Activated naive CD8-positive, alpha-beta T cell treated with anti-CD3 and anti-CD28 coated beads, Interleukin-2, amount 10 ng/mL, durations not matched to agents 7 days and 5 days (primary cell): ENCODE measurements at regions not wholly inside any gene's neighbourhood (a gene's known extent, or its start where the extent isn't known, plus 50 kb on each side); places are given as distances from the start of the nearest gene placed in this dataset.

Experiments
- ATAC-seq: fragments of 150-1000 bp; cut with Tn5 transposase; one replicate; pipeline ENCODE4 v1.10.0; 2021; ENCODE audit warnings: low read depth, moderate library complexity
- POLR2A ChIA-PET: fragments of 350-600 bp; sonication (Branson Sonifier 250); formaldehyde crosslinking; loops from one replicate; lab custom pipeline; 2021; ENCODE audit warnings: antibody characterized with exemption; lab: Charles Lee
- DNase-seq: peaks from one replicate; pipeline ENCODE4 v3.0.0; 2021
- H3K27ac Mint-ChIP-seq: one replicate; pipeline ENCODE4 v1.8.0; 2022; ENCODE audit warnings: mild to moderate bottlenecking, mixed read lengths
- H3K27me3 Mint-ChIP-seq: one replicate; pipeline ENCODE4 v1.8.0; 2022; ENCODE audit warnings: mild to moderate bottlenecking, moderate library complexity, mixed read lengths
- H3K36me3 Mint-ChIP-seq: one replicate; pipeline ENCODE4 v1.8.0; 2021; ENCODE audit warnings: mild to moderate bottlenecking, mixed read lengths
- H3K4me1 Mint-ChIP-seq: one replicate; pipeline ENCODE4 v1.8.0; 2021; ENCODE audit warnings: mixed read lengths
- H3K4me3 Mint-ChIP-seq: one replicate; pipeline ENCODE4 v1.8.0; 2022; ENCODE audit warnings: mild to moderate bottlenecking, moderate library complexity, mixed read lengths
- H3K9me3 Mint-ChIP-seq: one replicate; pipeline ENCODE4 v1.8.0; 2021; ENCODE audit warnings: mixed read lengths

DNA sequence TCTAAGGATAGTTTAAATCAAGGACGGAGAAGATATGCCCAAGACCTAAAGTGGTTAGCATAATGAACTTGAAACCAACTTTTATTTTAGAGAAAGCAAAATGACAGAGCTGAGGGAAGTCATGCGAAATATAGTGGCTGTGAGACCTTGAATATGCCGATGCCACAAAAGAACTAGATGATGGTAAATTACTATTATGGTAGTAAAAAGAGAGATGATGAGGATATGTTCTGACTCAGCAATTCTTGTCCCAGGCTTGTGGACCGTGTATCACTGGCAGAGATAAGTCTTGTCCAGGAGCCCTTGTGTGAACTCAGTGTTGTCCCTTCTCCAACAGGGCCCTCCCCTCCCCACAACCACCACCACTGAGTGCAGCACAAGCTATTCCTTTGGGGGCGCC is 1605.6 kb upstream of the TENM3 start:
- H3K9me3 Mint-ChIP-seq, result no peaks in the 10 kb centered on the region
- DNase-seq (no peak), ATAC-seq (no peak)
- H3K27me3 Mint-ChIP-seq, result peaks cover 6% of the 10 kb centered on the region
- no peak overlapping the region for H3K27ac Mint-ChIP-seq
- POLR2A ChIA-PET, result no interaction called here
- H3K4me1 Mint-ChIP-seq, result no peaks in the 10 kb centered on the region
- no peak overlapping the region for H3K4me3 Mint-ChIP-seq
- H3K36me3 Mint-ChIP-seq, result no peaks in the 10 kb centered on the region

DNA sequence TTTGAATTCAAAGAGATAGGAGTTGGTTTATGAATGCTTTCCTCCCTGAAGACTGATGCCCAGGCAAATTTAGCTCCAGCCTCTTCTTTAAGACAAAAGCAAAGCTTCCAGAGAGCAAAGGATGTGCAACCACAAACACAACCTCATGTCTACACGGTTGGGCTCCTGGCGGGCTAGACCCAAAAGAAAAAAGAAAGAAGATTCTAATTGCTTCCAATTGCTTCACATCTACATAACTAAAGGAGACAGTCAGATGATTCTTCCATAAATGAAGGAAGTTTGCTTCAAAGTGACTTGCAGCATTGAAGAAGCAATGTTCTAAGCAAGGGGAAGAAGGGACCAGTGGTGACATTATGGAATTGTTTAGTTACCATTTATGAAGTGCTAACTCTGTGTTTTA is 1603.0 kb upstream of the TENM3 start:
- Mint-ChIP-seq H3K36me3 (no peaks in the 10 kb centered on the region), H3K4me1 (no peaks in the 10 kb centered on the region), H3K9me3 (no peaks in the 10 kb centered on the region), H3K4me3 (no peak overlapping the region), H3K27ac (no peak overlapping the region), H3K27me3 (peaks cover 2% of the 10 kb centered on the region)
- POLR2A ChIA-PET, result no interaction called here
- no peak for ATAC-seq
- no peak for DNase-seq

DNA sequence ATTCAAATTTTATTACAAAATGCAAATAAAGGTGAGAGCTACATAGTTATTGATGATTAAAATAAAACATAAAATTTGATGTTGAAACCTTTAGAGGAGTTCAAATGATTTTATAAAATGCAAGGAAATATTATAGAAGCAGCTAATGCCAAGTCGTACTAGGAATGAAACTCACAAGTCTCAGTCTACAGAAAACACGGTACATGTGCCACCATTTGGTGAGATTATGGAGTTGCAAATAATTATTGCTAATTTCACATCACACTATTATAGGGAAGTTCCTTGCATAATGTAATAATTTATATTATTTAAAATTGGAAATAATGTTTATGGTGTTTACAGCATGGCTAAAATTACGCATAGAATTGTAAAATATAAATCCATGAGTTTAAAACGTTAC is 1601.7 kb upstream of the TENM3 start:
- Mint-ChIP-seq H3K36me3 (no peaks in the 10 kb centered on the region), H3K4me3 (no peak overlapping the region), H3K9me3 (no peaks in the 10 kb centered on the region), H3K27ac (no peak overlapping the region), H3K27me3 (peaks cover 2% of the 10 kb centered on the region), H3K4me1 (no peaks in the 10 kb centered on the region)
- DNase-seq, result no peak
- no peak for ATAC-seq
- POLR2A ChIA-PET, result no interaction called here

DNA sequence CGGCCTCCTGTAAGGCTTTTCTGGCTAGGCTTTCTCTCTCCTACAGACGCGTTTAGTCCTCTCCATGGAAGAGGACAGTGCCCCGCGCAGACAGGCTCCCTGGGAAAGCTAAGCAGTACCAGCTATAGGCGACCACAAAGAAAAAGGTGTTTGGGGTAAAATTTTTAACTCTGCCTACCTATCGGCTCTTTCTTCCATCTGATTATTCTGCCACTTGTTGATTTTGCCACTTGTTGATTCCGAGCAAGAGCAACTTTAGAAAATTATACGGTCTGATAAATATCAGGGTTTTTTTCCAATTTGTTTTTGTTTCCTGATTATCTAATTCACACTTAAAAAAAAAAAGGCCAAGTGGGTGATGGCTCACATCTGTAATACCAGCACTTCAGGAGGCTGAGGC is 1600.5 kb upstream of the TENM3 start:
- ATAC-seq (no peak), DNase-seq (no peak)
- Mint-ChIP-seq H3K4me1 (no peaks in the 10 kb centered on the region), H3K36me3 (no peaks in the 10 kb centered on the region), H3K27ac (no peak overlapping the region), H3K27me3 (peaks cover 4% of the 10 kb centered on the region), H3K9me3 (no peaks in the 10 kb centered on the region), H3K4me3 (no peak overlapping the region)
- POLR2A ChIA-PET, result no interaction called here

DNA sequence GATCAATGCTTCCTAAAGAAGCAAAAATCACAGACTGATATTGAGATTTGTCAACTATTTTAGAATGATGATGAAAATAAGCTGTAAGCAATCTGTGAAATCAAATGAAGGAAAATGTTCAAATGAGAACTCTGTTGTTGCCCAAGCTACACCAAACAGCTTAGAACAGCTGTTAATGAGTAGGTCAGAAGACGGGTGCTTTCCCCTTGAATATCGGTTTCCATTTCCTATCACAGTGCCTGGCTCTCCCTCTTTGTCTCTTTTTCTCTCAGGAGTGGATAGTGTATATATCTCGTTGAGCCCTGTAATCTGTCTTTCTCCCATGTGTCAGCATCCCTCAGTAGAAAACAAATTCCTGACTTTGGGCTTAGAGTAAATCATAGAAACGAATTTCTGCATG is 1592.9 kb upstream of the TENM3 start:
- peaks cover 2% of the 10 kb centered on the region for H3K27me3 Mint-ChIP-seq
- POLR2A ChIA-PET, result no interaction called here
- no peak overlapping the region for H3K4me3 Mint-ChIP-seq
- no peak for DNase-seq
- H3K4me1 Mint-ChIP-seq, result no peaks in the 10 kb centered on the region
- H3K27ac Mint-ChIP-seq, result no peak overlapping the region
- ATAC-seq, result no peak
- H3K36me3 Mint-ChIP-seq, result no peaks in the 10 kb centered on the region
- no peaks in the 10 kb centered on the region for H3K9me3 Mint-ChIP-seq

DNA sequence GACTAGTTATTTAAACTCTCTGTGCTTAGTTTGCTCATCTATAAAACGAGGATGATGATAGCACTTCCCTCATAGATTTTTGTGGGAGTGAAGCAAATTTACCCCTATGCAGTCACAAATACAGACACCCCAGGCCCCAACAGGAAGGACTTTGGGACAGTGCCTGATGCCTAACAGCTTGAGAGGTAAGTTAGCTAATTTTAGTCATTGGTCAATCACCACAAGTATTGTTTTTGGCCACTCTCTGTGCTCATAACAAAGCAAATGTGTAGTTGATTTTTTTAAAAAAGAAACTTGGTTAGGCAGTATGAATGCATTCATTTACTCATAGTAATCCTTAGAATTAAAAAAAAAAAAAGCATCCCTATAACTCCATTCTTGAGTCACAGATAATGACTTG is 1590.7 kb upstream of the TENM3 start:
- Mint-ChIP-seq H3K9me3 (no peaks in the 10 kb centered on the region), H3K4me3 (no peak overlapping the region), H3K36me3 (no peaks in the 10 kb centered on the region), H3K4me1 (no peaks in the 10 kb centered on the region), H3K27ac (no peak overlapping the region), H3K27me3 (no peaks in the 10 kb centered on the region)
- POLR2A ChIA-PET, result no interaction called here
- no peak for ATAC-seq
- no peak for DNase-seq

DNA sequence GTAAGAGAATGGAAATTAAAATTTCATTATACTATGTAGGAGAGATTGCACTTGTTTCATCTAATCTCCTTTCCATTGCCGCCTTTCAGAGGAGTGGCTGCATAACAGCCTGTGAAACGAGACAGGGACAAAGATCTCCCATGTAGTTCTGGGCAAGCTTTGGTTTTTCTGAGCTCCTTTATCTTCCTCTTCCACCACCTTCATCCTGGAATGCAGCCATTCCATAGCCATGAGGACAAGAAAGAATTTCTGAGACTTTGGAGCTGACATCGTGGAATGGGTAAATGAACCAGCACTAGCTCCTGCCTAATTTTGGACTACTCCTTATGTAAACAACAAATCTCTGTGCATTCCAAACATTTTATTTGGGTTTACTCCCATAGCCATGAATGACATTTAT is 1587.3 kb upstream of the TENM3 start:
- Mint-ChIP-seq H3K4me1 (no peaks in the 10 kb centered on the region), H3K27me3 (no peaks in the 10 kb centered on the region), H3K4me3 (no peak overlapping the region), H3K27ac (no peak overlapping the region), H3K9me3 (no peaks in the 10 kb centered on the region), H3K36me3 (no peaks in the 10 kb centered on the region)
- POLR2A ChIA-PET, result no interaction called here
- ATAC-seq (no peak), DNase-seq (no peak)

DNA sequence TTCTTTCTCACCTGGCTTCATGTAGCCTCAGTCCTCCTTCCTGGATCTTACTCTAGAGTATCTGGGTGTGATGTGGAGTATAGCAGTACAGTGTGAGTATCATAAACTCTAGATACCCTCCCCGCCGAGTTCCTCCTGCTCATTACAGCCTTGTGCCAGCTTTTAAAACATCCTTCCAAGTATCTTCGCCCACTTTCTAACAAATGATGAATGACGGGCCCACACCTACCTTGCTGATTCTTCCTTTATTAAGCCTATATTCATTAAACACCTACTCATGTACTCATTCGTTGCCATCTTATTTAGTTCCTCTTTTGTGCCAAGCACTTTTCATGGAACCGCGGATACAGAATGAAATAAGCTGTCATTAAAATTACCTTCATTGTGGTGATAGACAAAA is 1585.3 kb upstream of the TENM3 start:
- Mint-ChIP-seq H3K27ac (no peak overlapping the region), H3K9me3 (no peaks in the 10 kb centered on the region), H3K4me1 (no peaks in the 10 kb centered on the region), H3K27me3 (no peaks in the 10 kb centered on the region), H3K36me3 (no peaks in the 10 kb centered on the region), H3K4me3 (no peak overlapping the region)
- POLR2A ChIA-PET, result no interaction called here
- ATAC-seq (no peak), DNase-seq (no peak)

DNA sequence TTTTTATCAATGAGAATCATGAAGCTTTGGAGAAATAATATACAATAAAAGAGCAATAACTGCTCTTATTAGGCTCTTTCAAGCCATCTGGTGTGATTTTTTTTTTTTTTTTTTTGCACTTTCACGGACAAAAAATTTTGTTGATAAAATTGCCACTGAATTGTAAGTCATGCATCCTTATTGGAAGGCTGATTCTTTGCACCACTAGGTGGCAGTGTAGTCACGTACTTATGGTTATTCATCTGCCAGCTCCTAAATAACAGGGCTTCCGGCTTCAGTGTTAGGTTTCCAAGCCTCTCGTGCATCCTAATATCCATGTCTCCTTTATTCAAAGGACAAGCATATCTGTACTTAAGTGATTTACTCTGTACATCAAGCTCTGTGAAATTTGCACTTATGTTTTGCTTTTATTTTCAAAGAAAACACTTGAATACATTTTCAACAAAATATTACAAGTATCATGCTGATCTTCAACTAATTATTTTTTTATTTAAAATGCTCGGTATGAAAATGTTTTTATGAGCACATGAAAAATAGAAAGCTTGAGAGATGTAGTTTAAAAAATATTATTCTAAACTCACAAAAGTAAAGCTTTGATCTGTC is 1578.3 kb upstream of the TENM3 start:
- Mint-ChIP-seq H3K9me3 (no peaks in the 10 kb centered on the region), H3K36me3 (no peaks in the 10 kb centered on the region), H3K27me3 (peaks cover under 1% of the 10 kb centered on the region), H3K27ac (no peak overlapping the region), H3K4me1 (peaks cover 4% of the 10 kb centered on the region), H3K4me3 (no peak overlapping the region)
- POLR2A ChIA-PET, result interaction anchor here (0.7 kb wide), 1 partner anchor 289 kb away, joined by 4 read pairs; no protein-coding TSS in a partner anchor
- DNase-seq (no peak), ATAC-seq (no peak)

DNA sequence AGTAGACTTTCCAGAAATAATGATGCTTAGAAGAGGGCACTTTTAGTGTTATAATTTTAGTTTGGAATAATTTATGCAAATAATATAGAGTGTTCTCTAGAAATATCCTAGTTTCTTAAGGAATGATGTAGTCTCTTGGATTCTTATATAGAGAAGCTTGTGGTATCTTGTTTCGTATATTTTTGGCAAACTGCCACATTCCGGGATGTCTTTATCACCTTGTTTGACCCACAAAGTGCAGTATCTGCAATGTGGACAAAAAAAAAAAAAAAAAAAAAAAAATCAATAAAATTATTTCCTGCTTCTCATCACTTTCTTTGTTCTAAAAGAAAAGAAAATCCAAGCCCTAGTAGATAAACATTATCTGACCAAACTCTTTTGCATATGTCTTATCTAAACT is 1577.7 kb upstream of the TENM3 start:
- DNase-seq (no peak), ATAC-seq (no peak)
- no peaks in the 10 kb centered on the region for H3K36me3 Mint-ChIP-seq
- peaks cover 4% of the 10 kb centered on the region for H3K4me1 Mint-ChIP-seq
- H3K27me3 Mint-ChIP-seq, result peaks cover 2% of the 10 kb centered on the region
- POLR2A ChIA-PET, result no interaction called here
- H3K4me3 Mint-ChIP-seq, result no peak overlapping the region
- no peak overlapping the region for H3K27ac Mint-ChIP-seq
- no peaks in the 10 kb centered on the region for H3K9me3 Mint-ChIP-seq

DNA sequence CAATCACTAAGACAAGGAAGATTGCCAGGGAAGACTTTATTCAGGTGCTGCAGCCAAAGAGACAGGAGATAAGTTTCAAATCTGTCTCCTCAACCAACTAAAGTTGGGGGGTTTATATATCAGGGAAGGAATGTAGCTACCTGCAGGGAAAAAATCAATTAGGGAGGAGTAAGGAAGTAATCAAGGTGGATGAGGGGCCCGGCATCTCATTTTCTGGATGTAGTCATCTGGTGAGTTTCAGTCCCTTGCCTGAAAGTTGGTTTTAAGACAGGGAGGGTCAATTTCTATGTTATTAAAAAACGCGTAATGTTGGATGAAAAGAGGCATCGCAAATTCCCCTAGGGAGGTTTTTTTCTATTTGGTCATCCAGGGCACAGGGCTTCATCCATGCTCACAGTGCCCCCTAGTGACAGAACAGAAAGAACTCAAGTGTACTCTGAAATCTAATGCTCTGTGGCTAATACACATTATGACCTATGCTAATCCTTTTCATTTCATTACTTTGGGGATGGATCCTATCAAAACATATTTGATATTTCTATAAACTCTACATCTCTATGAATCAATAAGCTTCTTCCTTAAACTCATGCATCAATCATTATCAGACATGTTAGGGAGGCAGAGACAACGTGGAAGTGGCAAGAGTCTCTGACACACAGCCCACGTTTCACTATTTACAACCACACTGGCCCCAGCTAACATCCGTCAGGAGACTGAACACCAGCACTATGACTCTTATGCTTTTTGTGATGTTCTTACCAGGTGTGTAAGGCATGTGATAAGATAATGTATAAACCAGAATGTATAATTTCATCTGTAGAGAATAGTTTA is 1577.0 kb upstream of the TENM3 start:
- no peak overlapping the region for H3K27ac Mint-ChIP-seq
- H3K9me3 Mint-ChIP-seq, result no peaks in the 10 kb centered on the region
- H3K4me1 Mint-ChIP-seq, result peaks cover 4% of the 10 kb centered on the region
- DNase-seq, result no peak
- no peak overlapping the region for H3K4me3 Mint-ChIP-seq
- H3K36me3 Mint-ChIP-seq, result no peaks in the 10 kb centered on the region
- H3K27me3 Mint-ChIP-seq, result peaks cover 2% of the 10 kb centered on the region
- ATAC-seq, result peak; percentile 76
- POLR2A ChIA-PET, result no interaction called here

DNA sequence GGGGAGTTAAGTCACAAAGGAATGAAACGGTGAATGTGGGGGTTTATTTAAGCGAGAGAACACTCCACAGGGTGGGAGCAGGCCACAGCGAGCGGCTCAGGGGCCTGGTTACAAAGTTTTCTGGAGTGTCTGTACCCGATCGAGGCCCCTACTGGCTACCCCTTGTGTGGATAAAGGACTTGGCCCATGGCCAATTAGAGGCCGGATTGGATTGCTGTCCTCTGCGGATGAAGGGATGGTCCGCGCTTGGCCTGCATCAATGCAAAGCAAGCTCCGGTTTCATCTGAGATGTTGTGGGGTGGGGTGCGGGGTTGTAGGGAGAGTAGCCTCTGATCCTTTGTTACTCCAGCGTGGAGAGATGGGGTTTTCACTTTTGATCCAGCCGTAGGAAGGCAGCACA is 1574.5 kb upstream of the TENM3 start:
- no peak for ATAC-seq
- POLR2A ChIA-PET, result no interaction called here
- peaks cover 2% of the 10 kb centered on the region for H3K27me3 Mint-ChIP-seq
- no peak overlapping the region for H3K27ac Mint-ChIP-seq
- DNase-seq, result no peak
- no peaks in the 10 kb centered on the region for H3K9me3 Mint-ChIP-seq
- peaks cover 4% of the 10 kb centered on the region for H3K4me1 Mint-ChIP-seq
- no peaks in the 10 kb centered on the region for H3K36me3 Mint-ChIP-seq
- H3K4me3 Mint-ChIP-seq, result no peak overlapping the region

DNA sequence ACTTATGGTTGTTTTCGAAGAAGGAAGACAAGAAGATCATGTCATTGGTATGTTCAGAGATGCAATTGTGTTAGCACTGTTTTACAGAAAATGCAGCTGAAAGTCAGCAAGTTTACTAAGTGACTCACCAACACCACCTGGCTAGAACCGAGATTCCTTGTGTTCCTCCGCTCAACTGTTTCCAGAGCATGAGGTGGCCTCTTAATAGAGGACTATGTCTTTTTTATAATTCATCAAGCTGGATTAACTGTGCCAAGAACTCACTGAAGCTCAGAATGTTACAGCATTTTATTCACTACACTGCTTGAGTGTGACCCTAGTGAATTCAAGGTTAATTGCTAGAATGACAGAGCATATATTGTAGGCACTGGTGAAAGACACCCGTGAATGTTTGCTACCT is 1573.5 kb upstream of the TENM3 start:
- Mint-ChIP-seq H3K36me3 (no peaks in the 10 kb centered on the region), H3K4me3 (no peak overlapping the region), H3K9me3 (no peaks in the 10 kb centered on the region), H3K27ac (no peak overlapping the region), H3K27me3 (peaks cover 2% of the 10 kb centered on the region), H3K4me1 (peaks cover 4% of the 10 kb centered on the region)
- DNase-seq (no peak), ATAC-seq (no peak)
- POLR2A ChIA-PET, result no interaction called here

DNA sequence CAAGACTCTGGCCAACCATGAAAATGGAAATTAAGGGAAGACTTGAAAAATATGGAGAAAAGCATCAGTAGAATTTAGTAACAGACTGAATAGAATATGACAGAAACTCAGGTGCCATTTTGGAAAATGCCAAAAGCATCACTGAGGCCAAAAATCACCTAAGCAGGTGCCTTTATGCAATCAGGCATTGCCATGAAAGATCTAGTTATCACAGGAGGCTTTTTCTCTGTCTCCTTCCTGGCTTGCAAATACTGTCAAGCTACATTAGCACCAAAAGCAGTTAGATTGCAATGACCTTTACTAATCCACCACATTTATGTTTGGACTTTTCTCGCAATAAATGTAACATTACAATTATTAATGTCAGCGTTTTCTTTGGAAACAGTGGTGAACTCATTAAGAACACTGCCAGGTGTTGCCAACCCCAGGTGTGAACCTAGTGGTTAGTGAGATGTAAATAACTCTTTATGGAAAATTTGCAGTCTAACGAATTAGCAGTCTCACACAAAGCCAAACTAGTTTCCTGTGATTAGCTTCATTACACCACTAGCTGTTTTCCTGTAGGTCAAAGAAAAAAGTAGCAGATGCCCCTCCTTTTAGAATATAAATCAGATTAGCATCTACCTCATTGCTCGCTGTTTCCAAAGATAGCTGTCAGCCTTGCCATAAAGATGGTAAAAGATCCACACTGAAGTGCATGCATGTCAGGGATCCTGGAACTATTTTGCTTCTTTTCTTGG is 1568.4 kb upstream of the TENM3 start:
- Mint-ChIP-seq H3K27ac (no peak overlapping the region), H3K27me3 (peaks cover 2% of the 10 kb centered on the region), H3K4me3 (no peak overlapping the region), H3K9me3 (no peaks in the 10 kb centered on the region), H3K36me3 (no peaks in the 10 kb centered on the region), H3K4me1 (no peaks in the 10 kb centered on the region)
- POLR2A ChIA-PET, result no interaction called here
- DNase-seq (no peak), ATAC-seq (no peak)
